Stimulated activated CD4-positive, alpha-beta T cell treated with anti-CD3 and anti-CD28 coated beads, Interleukin-1b, Interleukin-23, amount 100 ng/mL, for 1 hour (primary cell): ENCODE measurements at regions not wholly inside any gene's neighbourhood (a gene's known extent, or its start where the extent isn't known, plus 50 kb on each side); places are given as distances from the start of the nearest gene placed in this dataset.
"Not testable (repeated sequence)": the region's sequence is repeated elsewhere in the genome, so short reads cannot be mapped to it uniquely, and the experiment has no call there.

Experiments used
- DNase-seq, 2 donors: peaks; one replicate each; pipeline ENCODE4 v3.0.0-alpha.2; 2020; ENCODE audit warnings: low read depth in 2 of 2

DNA sequence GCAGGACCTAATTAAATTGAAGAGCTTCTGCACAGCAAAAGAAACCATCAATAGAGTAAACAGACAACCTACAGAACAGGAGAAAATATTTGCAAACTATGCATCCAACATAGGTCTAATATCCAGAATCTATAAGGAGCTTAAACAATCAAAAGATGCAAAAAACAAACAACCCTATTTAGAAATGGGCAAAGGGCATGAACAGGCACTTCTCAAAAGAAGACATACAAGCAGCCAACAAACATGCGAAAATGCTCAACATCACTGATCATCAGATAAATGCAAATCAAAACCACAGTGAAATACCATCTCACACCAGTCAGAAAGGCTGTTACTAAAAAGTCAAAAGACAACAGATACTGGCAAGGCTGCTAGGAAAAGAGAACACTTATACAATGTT lies 189.2 kb downstream of the CYP26B1 start:
- not testable (repeated sequence) for DNase-seq

DNA sequence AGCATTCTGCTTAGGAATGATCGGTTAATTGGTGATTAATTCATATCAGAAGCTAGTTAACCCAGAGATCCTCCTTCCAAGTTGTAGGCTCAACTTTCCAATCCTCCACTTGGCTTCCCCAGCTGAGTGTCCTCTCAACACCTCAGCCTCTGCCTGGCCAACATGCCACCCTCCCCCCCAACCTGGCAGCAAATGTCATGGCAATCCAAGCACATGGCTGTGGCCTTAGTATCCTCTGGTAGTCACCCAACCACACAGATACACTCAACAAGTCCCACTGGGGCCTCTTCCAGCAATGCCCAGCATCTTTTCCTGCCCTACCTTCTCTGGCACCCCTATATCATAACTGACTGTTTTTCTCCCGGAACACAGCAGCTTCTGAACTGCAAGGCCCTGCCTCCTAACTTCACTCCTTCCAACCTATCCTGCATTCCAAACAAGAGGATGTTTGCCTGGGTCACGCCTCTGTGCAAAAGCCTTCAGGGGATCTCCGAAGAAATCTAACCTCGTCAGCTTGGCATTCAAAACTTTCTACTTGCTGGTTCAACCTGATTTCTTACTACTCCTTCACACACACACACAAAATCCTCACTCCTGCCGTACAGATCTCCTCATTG lies 195.0 kb downstream of the CYP26B1 start:
- no peak for DNase-seq

DNA sequence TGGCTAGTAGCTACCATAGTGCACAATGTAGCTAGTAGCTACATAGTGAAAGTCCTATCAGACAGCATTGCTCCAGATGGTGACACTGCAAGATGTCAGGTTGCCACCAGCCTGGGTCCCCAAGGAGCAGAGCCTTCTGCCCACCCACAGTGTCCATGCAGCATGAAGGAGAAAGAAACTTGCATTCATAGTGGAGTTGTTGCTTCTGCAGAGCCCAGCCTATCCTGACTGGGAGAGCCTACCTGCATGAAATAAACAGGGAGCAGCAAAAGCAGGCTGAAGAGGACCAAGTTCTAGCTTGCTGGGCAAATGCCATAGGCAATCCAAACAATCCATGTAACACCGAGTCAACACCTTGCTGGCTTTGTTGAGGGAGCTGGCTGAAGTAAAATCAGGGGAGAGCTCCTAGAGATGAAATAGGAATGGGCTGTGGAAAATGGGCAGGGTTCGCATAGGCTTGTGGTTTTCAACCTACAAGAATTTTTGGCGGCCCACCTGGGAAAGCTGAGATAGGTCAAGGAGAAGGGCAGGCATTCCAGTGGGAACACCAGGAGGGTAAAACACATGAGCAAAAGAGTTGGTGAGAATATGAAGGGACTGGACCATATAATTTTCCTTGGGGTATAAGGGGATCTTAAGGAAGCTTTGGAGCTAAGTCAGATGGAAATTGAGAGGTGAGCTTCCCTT lies 195.8 kb downstream of the CYP26B1 start:
- DNase-seq, result no peak

DNA sequence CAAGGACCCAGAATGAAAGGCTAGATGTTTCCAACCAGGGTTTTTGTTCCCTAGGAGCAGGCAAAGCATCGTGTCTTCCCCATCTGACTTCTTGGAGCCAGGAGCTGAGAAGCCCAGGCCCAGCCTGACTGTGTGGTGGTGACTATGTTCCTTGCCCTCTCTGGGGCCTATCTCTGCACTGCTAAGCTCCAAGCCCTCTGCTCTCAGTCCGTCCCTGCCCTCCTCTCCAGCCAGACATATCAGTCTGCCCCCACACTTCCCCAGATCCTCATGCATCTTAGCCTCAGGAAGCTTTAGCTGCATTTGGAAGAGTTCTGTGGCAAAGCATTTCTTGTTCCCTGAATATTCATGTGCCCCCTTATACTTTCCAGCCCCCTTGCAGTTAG lies 196.6 kb downstream of the CYP26B1 start:
- no peak for DNase-seq

DNA sequence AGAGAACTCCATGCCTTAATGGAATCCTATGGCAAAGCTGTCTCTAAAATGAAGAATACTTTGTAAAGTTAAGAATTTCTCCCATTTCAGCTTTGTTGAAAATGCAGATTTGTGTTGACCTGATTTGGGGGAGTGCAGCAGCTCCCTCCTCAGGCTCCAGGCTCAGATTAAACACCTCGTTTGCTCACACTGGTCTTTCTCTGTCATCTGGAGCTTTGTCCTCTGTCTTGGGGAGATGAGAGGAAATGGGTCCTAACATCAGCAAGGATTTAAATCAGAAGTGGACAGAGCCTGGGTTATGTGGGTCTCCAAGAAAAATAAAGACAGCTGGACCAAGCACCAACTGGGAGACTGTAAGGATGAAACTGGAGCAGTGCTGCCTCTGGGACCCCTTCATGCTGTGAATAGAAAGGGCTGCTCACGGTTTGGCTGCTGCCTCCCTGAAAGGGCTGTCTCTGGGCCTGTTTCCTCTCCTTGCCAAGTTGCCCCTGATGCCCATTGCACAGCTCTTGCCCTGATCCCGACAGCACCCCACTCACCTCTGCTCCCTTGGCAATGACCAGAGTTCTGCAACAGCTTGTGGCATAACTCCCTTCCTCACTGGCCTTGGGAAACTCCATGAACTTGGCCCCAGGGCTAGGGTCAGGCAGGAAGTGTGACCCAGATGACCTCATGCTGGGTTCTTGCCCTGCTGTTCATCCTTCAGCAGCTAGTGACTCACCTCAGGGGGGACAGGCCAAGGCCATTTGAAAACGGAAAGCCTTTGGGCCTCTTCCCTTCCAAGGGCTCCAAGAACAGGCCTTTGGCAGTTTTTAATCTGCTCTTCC lies 197.2 kb downstream of the CYP26B1 start:
- DNase-seq, result no peak

DNA sequence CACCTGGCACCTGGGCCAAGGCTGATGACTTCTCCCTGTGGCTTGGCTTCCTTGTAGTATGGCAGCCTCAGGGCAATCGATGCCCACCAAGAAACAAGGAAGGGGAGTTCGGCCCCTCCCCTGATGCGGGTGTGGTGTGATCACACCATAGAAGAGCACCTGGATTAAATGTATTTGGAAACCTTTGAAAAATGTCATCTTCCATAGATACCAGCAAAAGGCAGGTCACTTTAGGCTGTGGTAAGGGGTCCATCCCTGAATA lies 198.2 kb downstream of the CYP26B1 start:
- DNase-seq, result no peak

GRCh38 chr2:71948781-71949536 lies 198.7 kb downstream of the CYP26B1 start:
- DNase-seq, result no peak

- DNase-seq, result no peak
Observed at GRCh38 chr2:71947809-71948208, 199.9 kb downstream of the CYP26B1 start.

DNA sequence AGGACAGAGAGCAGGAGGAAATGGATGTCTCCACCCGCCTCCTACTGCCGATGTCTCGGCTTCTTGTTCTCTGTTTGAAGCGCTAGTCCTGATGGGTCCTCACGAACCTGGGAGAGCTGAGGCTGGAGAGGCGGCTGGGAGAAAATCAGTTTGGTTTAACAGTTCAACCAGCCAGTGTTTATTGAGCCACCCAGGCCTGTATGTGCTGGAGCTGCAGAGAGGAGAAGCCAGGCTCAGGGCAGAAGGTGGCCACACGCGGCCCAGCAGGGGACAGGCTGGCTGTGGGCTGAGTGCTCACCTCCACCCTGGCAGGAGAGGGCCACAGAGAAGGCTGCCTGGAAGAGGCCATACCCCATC lies 202.1 kb downstream of the CYP26B1 start:
- no peak for DNase-seq

DNA sequence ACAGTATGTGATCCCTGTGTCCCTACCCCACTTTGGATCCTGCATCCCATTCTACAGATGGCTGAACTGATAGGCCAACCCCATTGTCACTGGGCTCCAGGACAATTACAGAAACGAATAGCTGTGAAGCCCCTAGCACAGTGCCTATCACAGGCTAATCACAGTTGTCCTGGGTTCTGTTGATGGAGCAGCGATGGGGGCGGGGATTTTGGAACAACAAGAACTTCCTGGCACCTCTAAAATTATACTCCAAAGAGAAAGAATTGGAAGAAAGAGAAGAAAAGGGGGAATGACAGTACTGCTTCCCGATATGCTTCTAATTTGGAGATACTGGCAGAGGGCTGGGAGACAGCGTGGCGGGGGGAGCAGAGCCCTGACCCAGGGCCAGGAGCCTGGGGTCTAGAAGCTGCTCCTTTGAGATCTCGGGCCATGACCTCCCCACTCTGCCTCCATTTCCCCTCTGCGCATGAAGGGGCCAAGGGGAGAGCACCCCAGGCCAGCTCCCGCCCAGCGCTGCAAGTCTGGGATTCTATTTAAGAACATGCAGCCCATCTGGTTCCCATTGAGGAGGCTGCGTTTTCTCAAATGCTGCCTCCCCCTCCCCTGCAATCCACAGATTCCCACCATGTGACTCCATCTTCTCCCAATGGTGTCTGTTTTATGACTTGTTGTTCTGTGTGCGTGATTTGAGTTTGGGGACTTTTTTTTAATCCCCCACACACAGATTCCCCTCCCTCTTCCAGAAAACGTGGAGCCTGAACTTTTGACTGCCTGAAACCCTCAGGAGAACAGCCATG lies 202.7 kb downstream of the CYP26B1 start:
- DNase-seq, result no peak

- no peak for DNase-seq
Observed at GRCh38 chr2:71944183-71944550, 203.5 kb downstream of the CYP26B1 start.

GRCh38 chr2:71943238-71944182 lies 204.2 kb downstream of the CYP26B1 start:
- DNase-seq, result no peak

- no peak for DNase-seq
Observed at GRCh38 chr2:71941726-71942525, 205.7 kb downstream of the CYP26B1 start.

- no peak for DNase-seq
Observed at GRCh38 chr2:71940695-71941094, 207.0 kb downstream of the CYP26B1 start.

DNA sequence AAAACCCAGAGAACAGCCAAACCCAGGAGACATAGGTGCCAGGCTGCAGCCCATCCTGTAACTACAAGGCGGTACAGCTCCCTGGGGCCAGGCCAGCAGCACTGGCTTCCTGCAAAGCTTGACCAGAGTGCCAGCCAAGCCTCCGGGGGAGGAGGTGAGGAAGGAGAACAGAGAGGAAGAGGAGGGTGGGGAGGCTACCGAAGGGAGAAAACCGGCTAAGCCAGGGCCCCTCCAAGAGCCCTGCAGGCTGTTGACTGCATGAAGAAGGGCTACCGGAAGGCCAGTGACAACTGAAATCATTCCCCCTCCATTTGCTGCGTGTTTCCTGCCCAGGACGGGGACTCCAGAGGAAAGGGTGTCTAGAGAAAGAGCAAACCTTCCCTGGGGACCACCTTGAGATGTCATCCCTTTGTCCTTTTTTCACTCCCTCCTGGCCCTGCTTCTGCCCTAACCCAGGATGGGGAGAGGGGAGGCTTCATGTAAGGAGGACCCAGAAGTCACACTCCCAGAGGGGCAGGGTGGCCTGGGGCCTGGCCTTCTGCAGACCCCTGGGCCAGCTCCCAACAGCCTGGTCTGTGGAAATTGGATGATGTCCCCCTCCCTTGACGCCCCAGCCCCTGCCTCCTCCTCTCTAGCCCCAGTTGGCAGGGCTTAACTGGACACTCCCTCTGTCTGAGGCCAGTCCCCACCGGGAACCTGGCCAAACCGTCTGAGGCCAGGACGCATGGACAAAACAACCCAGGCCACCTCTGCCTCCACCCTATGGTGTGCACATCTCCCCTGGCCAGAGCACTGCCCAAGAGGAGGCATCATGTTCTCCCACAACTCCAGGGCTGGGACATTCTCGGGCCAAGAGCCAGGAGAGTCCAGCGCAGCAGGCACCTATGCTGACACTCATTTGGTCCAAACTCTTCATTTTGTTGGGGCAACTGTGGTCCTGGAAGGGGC lies 207.8 kb downstream of the CYP26B1 start:
- DNase-seq, result no peak

- no peak for DNase-seq
Observed at GRCh38 chr2:71938659-71939587, 208.7 kb downstream of the CYP26B1 start.

DNA sequence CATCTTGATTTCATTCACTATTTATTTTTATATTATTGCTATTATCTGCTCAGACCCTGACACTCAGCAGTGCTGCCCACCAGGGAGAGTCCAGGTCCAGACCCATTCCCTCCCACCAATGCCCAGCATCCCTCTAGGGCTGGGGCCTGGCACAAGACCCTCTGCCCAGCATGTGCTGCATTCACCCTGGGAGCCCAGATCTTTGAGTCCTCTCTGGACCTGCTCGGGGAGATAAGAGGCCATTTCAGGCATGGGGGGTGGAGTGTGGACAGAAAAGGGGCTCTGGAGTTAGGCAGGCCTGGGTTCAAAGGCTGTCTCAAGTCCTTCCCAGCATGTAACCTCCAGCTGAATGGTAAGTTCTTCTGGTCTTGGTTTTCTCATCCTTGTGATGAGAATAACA lies 209.6 kb downstream of the CYP26B1 start:
- no peak for DNase-seq

DNA sequence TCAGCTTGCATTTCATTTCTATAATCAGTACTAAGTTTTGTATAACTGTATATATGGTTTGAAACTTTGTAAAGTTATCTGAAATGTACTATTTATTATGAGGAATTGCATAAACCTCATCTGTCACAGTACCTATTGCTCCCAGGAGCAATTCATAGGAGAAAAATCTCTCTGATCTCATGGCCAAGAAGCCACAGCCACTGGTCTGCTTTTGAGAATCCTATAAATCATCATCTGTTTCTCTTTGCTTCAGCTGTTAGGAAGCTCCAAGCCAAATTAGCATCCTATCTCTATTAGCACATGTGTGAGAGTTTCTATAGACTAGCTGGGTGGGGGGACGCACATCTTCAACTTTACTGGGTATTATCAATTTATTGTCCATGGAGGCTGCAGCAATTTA lies 210.3 kb downstream of the CYP26B1 start:
- no peak for DNase-seq
